HFFc6 (cell line): ENCODE measurements at regions not wholly inside any gene's neighbourhood (a gene's known extent, or its start where the extent isn't known, plus 50 kb on each side); places are given as distances from the start of the nearest gene placed in this dataset.

ENCODE experiments used
- DNase-seq: peaks from one replicate; pipeline ENCODE4 v3.0.0-alpha.2; 2018
- H3K27ac Mint-ChIP-seq: 2 replicates; pipeline ENCODE4 v1.8.0; 2020; ENCODE audit warnings: mild to moderate bottlenecking, mixed read lengths
- H3K27me3 Mint-ChIP-seq: 2 replicates; pipeline ENCODE4 v1.8.0; 2021; ENCODE audit warnings: mild to moderate bottlenecking, moderate library complexity, mixed read lengths; ENCODE audit not compliant: insufficient read depth
- H3K36me3 Mint-ChIP-seq: 2 replicates; pipeline ENCODE4 v1.8.0; 2021; ENCODE audit warnings: low read depth, mixed read lengths
- H3K4me1 Mint-ChIP-seq: 2 replicates; pipeline ENCODE4 v1.8.0; 2020; ENCODE audit warnings: low read depth, mixed read lengths
- H3K4me3 Mint-ChIP-seq: 2 replicates; pipeline ENCODE4 v1.8.0; 2020; ENCODE audit warnings: mild to moderate bottlenecking, moderate library complexity, mixed read lengths
- H3K9me3 Mint-ChIP-seq: 2 replicates; pipeline ENCODE4 v1.8.0; 2020; ENCODE audit warnings: mild to moderate bottlenecking, mixed read lengths
- CTCF ChIP-seq: fragments of 200-600 bp; sonication (generic); IDR thresholded peaks from 2 replicates; pipeline ENCODE4 v1.5.0; 2021; ENCODE audit warnings: antibody characterized with exemption, mild to moderate bottlenecking

- DNase-seq, result no peak
- Mint-ChIP-seq H3K4me3 (no peak overlapping the region), H3K9me3 (no peaks in the 10 kb centered on the region), H3K4me1 (peaks cover 36% of the 10 kb centered on the region), H3K27ac (no peak overlapping the region), H3K27me3 (no peaks in the 10 kb centered on the region; the same call in 1 of the 2 replicates), H3K36me3 (no peaks in the 10 kb centered on the region)
- TF ChIP-seq CTCF, result no peak
Observed at GRCh38 chr1:101153692-101154091, 83.1 kb upstream of the S1PR1 start.

GRCh38 chr1:101152633-101153032 lies 84.2 kb upstream of the S1PR1 start:
- H3K4me1 Mint-ChIP-seq, result peaks cover 41% of the 10 kb centered on the region
- no peak for DNase-seq
- no peaks in the 10 kb centered on the region for H3K9me3 Mint-ChIP-seq
- H3K27me3 Mint-ChIP-seq, result no peaks in the 10 kb centered on the region
- no peak for TF ChIP-seq CTCF
- H3K4me3 Mint-ChIP-seq, result no peak overlapping the region
- H3K27ac Mint-ChIP-seq, result no peak overlapping the region
- no peaks in the 10 kb centered on the region for H3K36me3 Mint-ChIP-seq

GRCh38 chr1:101151286-101151685 lies 85.5 kb upstream of the S1PR1 start:
- no peak for DNase-seq
- Mint-ChIP-seq H3K36me3 (no peaks in the 10 kb centered on the region), H3K27me3 (no peaks in the 10 kb centered on the region), H3K4me1 (peaks cover 43% of the 10 kb centered on the region), H3K4me3 (no peak overlapping the region), H3K9me3 (no peaks in the 10 kb centered on the region), H3K27ac (no peak overlapping the region)
- no peak for TF ChIP-seq CTCF

- no peak overlapping the region for H3K27ac Mint-ChIP-seq
- TF ChIP-seq CTCF, result no peak
- no peaks in the 10 kb centered on the region for H3K9me3 Mint-ChIP-seq
- peaks cover 43% of the 10 kb centered on the region for H3K4me1 Mint-ChIP-seq
- H3K27me3 Mint-ChIP-seq, result no peaks in the 10 kb centered on the region; the same call in 1 of the 2 replicates
- no peaks in the 10 kb centered on the region for H3K36me3 Mint-ChIP-seq
- H3K4me3 Mint-ChIP-seq, result no peak overlapping the region; the same call in 1 of the 2 replicates
- DNase-seq, result peak; percentile 12
Observed at GRCh38 chr1:101150670-101151069, 86.1 kb upstream of the S1PR1 start.

- Mint-ChIP-seq H3K4me3 (no peak overlapping the region; the same call in 1 of the 2 replicates), H3K27me3 (no peaks in the 10 kb centered on the region; the same call in 1 of the 2 replicates), H3K9me3 (no peaks in the 10 kb centered on the region), H3K36me3 (no peaks in the 10 kb centered on the region), H3K27ac (peak overlapping the region; percentile 0; the same call in 1 of the 2 replicates), H3K4me1 (peaks cover 43% of the 10 kb centered on the region)
- no peak for DNase-seq
- no peak for TF ChIP-seq CTCF
Observed at GRCh38 chr1:101150266-101150665, 86.6 kb upstream of the S1PR1 start.

GRCh38 chr1:101148980-101149379 lies 87.8 kb upstream of the S1PR1 start:
- no peak for DNase-seq
- peak overlapping the region; percentile 25; the same call in 1 of the 2 replicates for H3K27ac Mint-ChIP-seq
- no peak for TF ChIP-seq CTCF

More at GRCh38 chr1:101148980-101149379, 87.8 kb upstream of the S1PR1 start:
- Mint-ChIP-seq H3K9me3 (no peaks in the 10 kb centered on the region), H3K36me3 (no peaks in the 10 kb centered on the region), H3K27me3 (no peaks in the 10 kb centered on the region; the same call in 1 of the 2 replicates), H3K4me3 (no peak overlapping the region), H3K4me1 (peaks cover 43% of the 10 kb centered on the region)
